H9 (cell line): ENCODE measurements at regions not wholly inside any gene's neighbourhood (a gene's known extent, or its start where the extent isn't known, plus 50 kb on each side); places are given as distances from the start of the nearest gene placed in this dataset.

ENCODE experiments used
- DNase-seq: peaks from one replicate; pipeline ENCODE4 v3.0.0-alpha.2; 2017
- H2AFZ ChIP-seq: one replicate; pipeline ENCODE4 v1.6.1; 2013; ENCODE audit warnings: mild to moderate bottlenecking, low read length, control low read depth, moderate library complexity
- H2AK5ac ChIP-seq: 2 replicates; pipeline ENCODE4 v1.6.1; 2013; ENCODE audit warnings: low read length, control low read depth, mixed read lengths; ENCODE audit not compliant: insufficient read length
- H2BK120ac ChIP-seq: one replicate; pipeline ENCODE4 v1.6.1; 2013; ENCODE audit warnings: low read depth, mild to moderate bottlenecking, low read length, control low read depth, inconsistent platforms; ENCODE audit not compliant: poor library complexity, severe bottlenecking
- H2BK12ac ChIP-seq: 2 replicates; pipeline ENCODE4 v1.6.1; 2013; ENCODE audit warnings: low read length, control low read depth, mixed read lengths, low read depth; ENCODE audit not compliant: insufficient read length
- H2BK15ac ChIP-seq: 2 replicates; pipeline ENCODE4 v1.6.1; 2013; ENCODE audit warnings: low read depth, low read length, control low read depth
- H2BK20ac ChIP-seq: one replicate; pipeline ENCODE4 v1.6.1; 2013; ENCODE audit warnings: low read depth, mild to moderate bottlenecking, low read length, control low read depth, inconsistent platforms; ENCODE audit not compliant: poor library complexity, severe bottlenecking
- H2BK5ac ChIP-seq: 2 replicates; pipeline ENCODE4 v1.6.1; 2013; ENCODE audit warnings: low read length, control low read depth, mixed read lengths; ENCODE audit not compliant: insufficient read length
- H3K14ac ChIP-seq: 2 replicates; pipeline ENCODE4 v1.6.1; 2013; ENCODE audit warnings: low read length, control low read depth; ENCODE audit not compliant: insufficient read depth
- H3K18ac ChIP-seq: 2 replicates; pipeline ENCODE4 v1.6.1; 2013; ENCODE audit warnings: low read depth, mild to moderate bottlenecking, mixed read lengths, low read length, control low read depth; ENCODE audit not compliant: insufficient read length
- H3K23ac ChIP-seq: 2 replicates; pipeline ENCODE4 v1.6.1; 2013; ENCODE audit warnings: low read length, control low read depth, mixed read lengths, low read depth; ENCODE audit not compliant: insufficient read length
- H3K23me2 ChIP-seq: 2 replicates; pipeline ENCODE4 v1.6.1; 2013; ENCODE audit warnings: low read depth, mild to moderate bottlenecking, mixed read lengths, low read length, control low read depth; ENCODE audit not compliant: insufficient read length, poor library complexity, severe bottlenecking
- H3K27ac ChIP-seq: 2 replicates; pipeline ENCODE4 v1.5.1; 2013; ENCODE audit warnings: low read length, control low read depth, mixed read lengths, low read depth; ENCODE audit not compliant: insufficient read length
- H3K27me3 ChIP-seq: 2 replicates; pipeline ENCODE4 v1.6.1; 2013; ENCODE audit warnings: low read length, control low read depth, inconsistent platforms; ENCODE audit not compliant: insufficient read depth
- H3K4ac ChIP-seq: 2 replicates; pipeline ENCODE4 v1.6.1; 2013; ENCODE audit warnings: low read depth, mild to moderate bottlenecking, control low read depth, inconsistent platforms, low read length, moderate library complexity
- H3K4me1 ChIP-seq: 2 replicates; pipeline ENCODE4 v1.6.1; 2013; ENCODE audit warnings: low read length, control low read depth, inconsistent platforms; ENCODE audit not compliant: insufficient read depth
- H3K4me2 ChIP-seq: 2 replicates; pipeline ENCODE4 v1.6.1; 2013; ENCODE audit warnings: low read length, control low read depth, mixed read lengths; ENCODE audit not compliant: insufficient read length, insufficient read depth
- H3K56ac ChIP-seq: 2 replicates; pipeline ENCODE4 v1.6.1; 2013; ENCODE audit warnings: low read depth, mild to moderate bottlenecking, mixed read lengths, low read length, control low read depth; ENCODE audit not compliant: insufficient read length
- H3K79me1 ChIP-seq: 2 replicates; pipeline ENCODE4 v1.6.1; 2013; ENCODE audit warnings: low read depth, mild to moderate bottlenecking, moderate library complexity, low read length, control low read depth, inconsistent platforms; ENCODE audit not compliant: insufficient read depth, poor library complexity, severe bottlenecking
- H3K79me2 ChIP-seq: 2 replicates; pipeline ENCODE4 v1.6.1; 2013; ENCODE audit warnings: low read length, control low read depth, inconsistent platforms; ENCODE audit not compliant: insufficient read depth
- H3K9ac ChIP-seq: 2 replicates; pipeline ENCODE4 v1.6.1; 2013; ENCODE audit warnings: low read length, control low read depth, mixed read lengths; ENCODE audit not compliant: insufficient read length; ENCODE audit errors: extremely low read depth
- H3K9me3 ChIP-seq: one replicate; pipeline ENCODE4 v1.6.1; 2013; ENCODE audit warnings: low read depth, low read length, inconsistent platforms; ENCODE audit not compliant: control insufficient read depth
- H3T11ph ChIP-seq: one replicate; pipeline ENCODE4 v1.6.1; 2013; ENCODE audit warnings: mild to moderate bottlenecking, low read length, control low read depth, inconsistent platforms
- H4K20me1 ChIP-seq: one replicate; pipeline ENCODE4 v1.6.1; 2013; ENCODE audit not compliant: control insufficient read depth, insufficient read length, insufficient read depth
- H4K5ac ChIP-seq: 2 replicates; pipeline ENCODE4 v1.6.1; 2013; ENCODE audit warnings: low read depth, mild to moderate bottlenecking, mixed read lengths, low read length, control low read depth; ENCODE audit not compliant: insufficient read length
- H4K8ac ChIP-seq: replicated peaks from 2 replicates; pipeline ENCODE4 v1.6.1; 2013; ENCODE audit warnings: low read length, control low read depth, mixed read lengths, low read depth; ENCODE audit not compliant: insufficient read length
- H4K91ac ChIP-seq: 2 replicates; pipeline ENCODE4 v1.6.1; 2013; ENCODE audit warnings: low read depth, mild to moderate bottlenecking, moderate library complexity, mixed read lengths, low read length, control low read depth; ENCODE audit not compliant: insufficient read length
- H3K27ac Mint-ChIP-seq, 3 experiments: 2 replicates in 2 of 3; 3 replicates in 1 of 3; pipeline ENCODE4 v1.8.0; 2020 to 2021; ENCODE audit warnings: mixed read lengths in 3 of 3, mild to moderate bottlenecking in 1 of 3, moderate library complexity in 1 of 3
- H3K27me3 Mint-ChIP-seq: 2 replicates; pipeline ENCODE4 v1.8.0; 2021; ENCODE audit warnings: low read depth, mild to moderate bottlenecking, moderate library complexity, mixed read lengths
- H3K36me3 Mint-ChIP-seq, 3 experiments: 2 replicates in 2 of 3; 3 replicates in 1 of 3; pipeline ENCODE4 v1.8.0; 2020 to 2021; ENCODE audit warnings: low read depth in 3 of 3, mixed read lengths in 3 of 3; ENCODE audit not compliant: insufficient read depth in 1 of 3
- H3K4me1 Mint-ChIP-seq, 2 experiments: 2 replicates each; pipeline ENCODE4 v1.8.0; 2020; ENCODE audit warnings: mixed read lengths in 2 of 2
- H3K4me3 Mint-ChIP-seq, 2 experiments: 2 replicates in 1 of 2; 3 replicates in 1 of 2; pipeline ENCODE4 v1.8.0; 2020 to 2021; ENCODE audit warnings: mild to moderate bottlenecking in 2 of 2, mixed read lengths in 2 of 2, moderate library complexity in 1 of 2
- H3K9me3 Mint-ChIP-seq, 2 experiments: 2 replicates in 1 of 2; 3 replicates in 1 of 2; pipeline ENCODE4 v1.8.0; 2020; ENCODE audit warnings: mild to moderate bottlenecking in 2 of 2, mixed read lengths in 2 of 2, moderate library complexity in 1 of 2
- CTCF ChIP-seq: fragments of 200-600 bp; sonication (generic); conservative IDR thresholded peaks from 3 replicates; pipeline ENCODE4 v1.8.0; 2021; ENCODE audit warnings: antibody characterized with exemption, mild to moderate bottlenecking
- WGBS: extraction: QIAGEN DNeasy Blood & Tissue Kit; methylation state at CpG from one replicate; pipeline ENCODE4 v1.1.7; 2013; ENCODE audit warnings: missing lambda C conversion rate, low lambda C conversion rate, mixed read lengths; ENCODE audit not compliant: insufficient read length; ENCODE audit errors: extremely low coverage; 5-methylcytosine and 5-hydroxymethylcytosine counted together

- Histone ChIP-seq H3K18ac (no peak overlapping the region), H4K5ac (no peak overlapping the region), H3K4me2 (no peak overlapping the region), H3K79me2 (no peaks in the 10 kb centered on the region; the same call in 1 of the 2 replicates), H3K23ac (no peak overlapping the region), H3K27me3 (no peaks in the 10 kb centered on the region), H3T11ph (no peak overlapping the region), H2BK15ac (no peak overlapping the region), H2BK120ac (no peak overlapping the region), H3K9me3 (no peaks in the 10 kb centered on the region), H3K4ac (no peak overlapping the region), H3K23me2 (no peaks in the 10 kb centered on the region), H3K14ac (no peak overlapping the region), H3K79me1 (no peaks in the 10 kb centered on the region), H2AK5ac (no peak overlapping the region), H3K4me1 (no peaks in the 10 kb centered on the region), H3K27ac (no peak overlapping the region), H2BK5ac (no peak overlapping the region), H3K56ac (no peak overlapping the region), H2AFZ (no peak overlapping the region), H2BK12ac (no peak overlapping the region), H3K9ac (no peak overlapping the region), H4K20me1 (no peaks in the 10 kb centered on the region), H4K8ac (no peak overlapping the region), H2BK20ac (no peak overlapping the region), H4K91ac (no peak overlapping the region)
- Mint-ChIP-seq H3K27ac (no peak overlapping the region), H3K4me3 (no peak overlapping the region), H3K9me3 (no peaks in the 10 kb centered on the region), H3K27me3 (peaks cover 5% of the 10 kb centered on the region), H3K36me3 (no peaks in the 10 kb centered on the region), H3K4me1 (peaks cover 0 to 3% of the 10 kb centered on the region in 2 experiments; a peak in 2 of 4 replicates)
- no peak for TF ChIP-seq CTCF
- no peak for DNase-seq
- no CpG with 5 or more reads among the region's 5 CpGs for WGBS
These were observed 63.3 kb downstream of the CALM1 start for GRCh38 chr14:90460136-90460535.
